GM18861 (cell line): ENCODE measurements at regions not wholly inside any gene's neighbourhood (a gene's known extent, or its start where the extent isn't known, plus 50 kb on each side); places are given as distances from the start of the nearest gene placed in this dataset.

Source experiments
- ATAC-seq: cut with Tn5 transposase; IDR thresholded peaks from one replicate; pipeline ENCODE4 v1.9.1; 2021; ENCODE audit not compliant: unreplicated experiment

DNA sequence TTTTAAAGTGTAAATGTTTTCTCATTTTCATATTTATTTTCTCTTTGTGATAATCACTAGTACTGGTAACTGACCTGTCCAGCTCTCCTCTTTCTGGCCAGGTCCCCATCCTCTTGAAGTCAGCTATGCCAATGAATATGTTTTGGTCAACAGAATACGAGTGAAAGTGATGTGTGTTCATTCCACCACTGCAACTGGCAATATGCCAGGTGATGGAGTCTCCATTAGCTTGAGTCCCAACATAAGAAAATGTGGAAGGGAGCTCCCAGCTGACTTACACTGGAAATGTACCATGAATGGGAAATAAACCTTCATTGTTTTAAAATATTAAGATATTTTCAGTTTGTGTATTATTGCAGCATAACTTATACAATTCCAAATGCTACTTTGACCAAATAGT lies 75.8 kb downstream of the CCDC34 start:
- no peak for ATAC-seq

DNA sequence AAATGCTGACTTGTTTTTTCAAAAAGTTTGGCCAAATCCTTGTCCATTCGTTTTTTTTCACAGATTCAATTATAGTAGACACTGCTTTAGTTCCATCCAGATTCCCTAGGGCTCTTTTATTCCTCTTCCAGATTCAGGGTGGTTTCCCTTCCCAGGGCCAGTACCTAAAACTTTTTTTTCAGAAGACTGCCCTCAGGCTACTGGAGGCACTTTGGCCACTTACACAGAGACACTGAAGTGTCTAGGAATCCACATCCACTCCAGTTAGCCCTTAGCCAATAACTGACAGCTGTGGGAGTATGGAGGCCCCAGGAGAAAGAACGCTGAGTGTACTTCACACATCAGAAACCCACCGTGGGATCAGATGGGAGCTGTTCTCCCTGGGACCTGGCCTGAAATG lies 77.3 kb downstream of the CCDC34 start:
- no peak for ATAC-seq

GRCh38 chr11:27282806-27283205 lies 80.2 kb downstream of the CCDC34 start:
- no peak for ATAC-seq

- no peak for ATAC-seq
Measured at GRCh38 chr11:27281740-27282590, 81.0 kb downstream of the CCDC34 start.

GRCh38 chr11:27281276-27281675 lies 81.7 kb downstream of the CCDC34 start:
- no peak for ATAC-seq

DNA sequence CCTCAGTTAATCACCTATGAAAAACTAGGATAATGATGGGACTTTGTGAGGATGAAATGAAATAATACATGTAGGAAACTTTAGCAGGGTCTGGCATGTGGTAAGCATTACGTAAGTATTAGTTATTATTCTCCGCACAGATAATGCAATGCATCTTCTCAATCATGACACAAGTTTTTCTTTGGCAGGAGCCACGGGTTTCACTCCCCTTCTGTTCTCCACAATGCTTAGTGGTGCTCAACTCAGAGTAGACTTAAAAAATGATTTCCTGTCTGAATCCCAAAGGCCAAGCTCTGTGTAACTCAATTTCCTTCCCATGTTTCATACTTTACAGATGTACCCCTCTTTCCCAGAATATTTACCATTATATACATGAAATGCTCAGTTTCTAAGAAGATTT lies 82.9 kb downstream of the CCDC34 start:
- ATAC-seq: no peak

DNA sequence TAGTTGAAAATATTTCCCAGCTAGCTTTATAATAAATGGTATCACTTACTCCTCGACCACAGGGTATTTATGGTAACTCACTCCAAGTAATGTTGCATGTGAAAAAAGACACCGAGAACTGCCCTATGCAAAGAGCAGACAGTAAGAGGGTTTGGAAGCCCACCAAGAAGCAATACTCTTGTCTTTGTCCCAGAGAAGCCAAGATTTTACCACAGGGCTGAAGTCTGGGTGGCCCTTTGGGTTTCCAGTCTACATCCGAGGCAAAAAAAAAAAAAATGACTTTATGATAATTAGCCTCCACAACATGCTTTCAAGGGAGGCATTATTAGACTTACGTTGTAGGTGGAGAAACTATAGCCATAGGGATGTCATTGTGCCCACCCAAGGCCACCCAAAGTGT lies 83.6 kb downstream of the CCDC34 start:
- ATAC-seq: no peak

DNA sequence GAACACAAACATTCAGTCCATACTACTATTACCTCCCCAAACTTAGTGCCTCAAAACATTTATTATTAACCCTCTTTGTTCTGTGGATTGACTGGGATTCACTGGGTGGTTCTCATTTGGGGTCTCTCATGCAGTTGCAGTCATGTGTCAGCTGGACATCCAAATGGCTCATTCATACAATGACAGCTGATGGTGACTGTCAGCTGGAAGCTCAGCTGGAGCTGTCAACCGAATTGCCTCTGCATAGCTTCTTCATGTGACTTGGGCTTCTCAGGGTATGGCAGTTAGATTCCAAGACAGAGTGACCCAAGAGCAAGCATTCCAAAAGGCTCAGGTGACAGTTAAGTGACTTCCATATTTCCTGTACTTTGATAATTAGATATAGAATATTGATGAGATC lies 85.2 kb downstream of the CCDC34 start:
- no peak for ATAC-seq

GRCh38 chr11:27276141-27276540 lies 86.9 kb downstream of the CCDC34 start:
- no peak for ATAC-seq

DNA sequence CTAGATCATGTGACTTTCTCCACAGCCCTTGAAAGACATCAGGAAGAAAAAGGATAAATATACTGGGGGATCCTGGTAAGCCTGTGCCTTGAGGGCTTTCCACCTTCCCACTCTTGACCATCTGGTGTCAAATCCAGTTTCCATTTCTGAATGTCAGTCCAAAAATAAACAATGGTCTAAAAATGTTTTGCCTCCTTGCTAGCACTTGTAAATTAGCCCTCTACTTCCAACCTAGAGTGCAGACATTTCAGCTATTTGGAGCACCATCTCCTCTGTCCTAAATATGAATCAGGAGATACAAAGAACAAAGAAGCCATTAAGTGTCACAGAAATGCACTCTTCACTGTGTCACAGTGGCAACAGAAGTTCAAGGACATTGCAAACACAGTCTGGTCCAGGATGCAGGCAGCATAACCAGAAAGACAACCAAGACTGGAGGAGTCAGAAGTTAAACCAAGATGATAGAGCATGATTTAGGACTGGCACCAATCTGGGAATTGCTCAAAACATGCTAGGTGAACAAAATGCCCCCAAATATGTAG lies 88.1 kb downstream of the CCDC34 start:
- no peak for ATAC-seq

GRCh38 chr11:27266125-27266524 lies 96.9 kb downstream of the CCDC34 start:
- ATAC-seq: no peak

DNA sequence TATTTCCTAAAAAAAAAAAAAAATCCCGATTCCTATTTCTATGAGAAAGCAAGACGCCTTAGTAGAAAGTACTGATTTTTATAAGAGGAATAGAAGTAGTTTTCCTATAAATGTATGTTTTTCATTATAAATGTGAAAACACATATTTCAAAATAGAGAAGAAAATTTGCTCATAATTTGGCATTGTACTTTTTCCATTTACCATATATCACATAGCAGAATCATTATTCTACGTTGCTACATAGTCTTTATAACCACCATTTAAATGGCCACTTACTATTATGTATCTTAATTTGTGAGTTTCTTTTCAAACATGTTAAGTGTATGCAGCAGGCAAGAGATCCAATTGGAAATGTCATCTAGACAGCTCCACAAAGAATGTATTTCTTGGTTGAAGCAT lies 99.0 kb downstream of the CCDC34 start:
- ATAC-seq: no peak

DNA sequence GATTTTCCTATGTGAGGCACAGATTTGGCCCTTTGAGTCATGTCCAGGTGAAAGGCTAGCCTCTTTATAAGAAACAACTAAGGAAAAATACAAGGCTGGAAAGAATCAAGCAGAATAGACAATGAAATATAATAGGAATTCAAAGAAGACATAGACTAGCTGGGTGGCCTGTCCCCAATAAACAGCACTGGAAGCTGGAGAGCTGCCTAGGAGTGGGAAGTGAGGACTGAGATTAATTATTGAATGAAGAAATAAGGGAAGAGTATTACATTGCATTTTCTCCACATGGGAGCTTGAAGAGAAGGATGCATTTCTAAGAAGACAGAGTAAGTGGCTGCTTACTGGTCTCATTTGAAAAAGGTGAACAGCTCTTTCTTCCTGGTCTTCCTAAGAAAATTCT lies 100.0 kb downstream of the CCDC34 start:
- no peak for ATAC-seq

- no peak for ATAC-seq
Measured at GRCh38 chr11:27255447-27255828, 107.6 kb downstream of the CCDC34 start.

GRCh38 chr11:27254744-27255446 lies 108.1 kb downstream of the CCDC34 start:
- ATAC-seq: no peak

- no peak for ATAC-seq
Measured at GRCh38 chr11:27253224-27253623, 109.8 kb downstream of the CCDC34 start.

DNA sequence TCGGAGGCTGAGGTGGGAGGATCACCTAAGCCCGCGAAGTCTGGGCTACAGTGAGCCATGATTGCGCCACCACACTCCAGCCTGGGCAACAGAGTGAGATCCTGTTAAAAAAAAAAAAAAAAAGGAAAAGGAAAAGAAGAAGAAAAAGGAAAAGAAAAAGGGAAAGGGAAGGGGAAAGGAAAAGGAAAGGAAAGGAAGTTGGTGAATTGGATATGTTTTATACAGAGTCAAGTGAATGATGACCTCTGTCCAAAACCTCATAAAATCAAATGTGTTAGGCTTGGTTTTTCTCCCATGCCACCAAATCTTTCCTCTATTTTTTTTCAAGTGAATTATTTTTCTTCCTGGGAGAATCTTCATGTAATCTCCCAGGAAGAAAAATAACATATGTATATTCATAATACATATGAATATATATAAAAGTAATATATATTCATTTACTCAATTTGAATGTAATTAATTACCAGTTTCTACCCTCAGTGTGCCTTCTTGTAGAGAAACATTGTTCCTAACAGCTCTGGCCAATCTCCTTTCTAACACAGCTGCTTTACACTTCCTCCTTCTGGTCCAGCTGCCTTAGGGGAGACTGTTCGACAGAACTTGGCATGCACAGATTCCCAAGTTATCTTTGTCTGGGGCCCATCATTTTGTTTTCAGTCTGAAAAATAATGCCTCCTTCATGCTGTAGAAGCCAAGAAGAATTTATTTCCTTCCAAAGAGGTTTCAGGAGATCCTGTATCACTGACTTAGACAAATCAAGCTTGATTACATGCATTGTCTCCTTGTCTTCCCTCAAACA lies 111.9 kb downstream of the CCDC34 start:
- ATAC-seq: no peak

DNA sequence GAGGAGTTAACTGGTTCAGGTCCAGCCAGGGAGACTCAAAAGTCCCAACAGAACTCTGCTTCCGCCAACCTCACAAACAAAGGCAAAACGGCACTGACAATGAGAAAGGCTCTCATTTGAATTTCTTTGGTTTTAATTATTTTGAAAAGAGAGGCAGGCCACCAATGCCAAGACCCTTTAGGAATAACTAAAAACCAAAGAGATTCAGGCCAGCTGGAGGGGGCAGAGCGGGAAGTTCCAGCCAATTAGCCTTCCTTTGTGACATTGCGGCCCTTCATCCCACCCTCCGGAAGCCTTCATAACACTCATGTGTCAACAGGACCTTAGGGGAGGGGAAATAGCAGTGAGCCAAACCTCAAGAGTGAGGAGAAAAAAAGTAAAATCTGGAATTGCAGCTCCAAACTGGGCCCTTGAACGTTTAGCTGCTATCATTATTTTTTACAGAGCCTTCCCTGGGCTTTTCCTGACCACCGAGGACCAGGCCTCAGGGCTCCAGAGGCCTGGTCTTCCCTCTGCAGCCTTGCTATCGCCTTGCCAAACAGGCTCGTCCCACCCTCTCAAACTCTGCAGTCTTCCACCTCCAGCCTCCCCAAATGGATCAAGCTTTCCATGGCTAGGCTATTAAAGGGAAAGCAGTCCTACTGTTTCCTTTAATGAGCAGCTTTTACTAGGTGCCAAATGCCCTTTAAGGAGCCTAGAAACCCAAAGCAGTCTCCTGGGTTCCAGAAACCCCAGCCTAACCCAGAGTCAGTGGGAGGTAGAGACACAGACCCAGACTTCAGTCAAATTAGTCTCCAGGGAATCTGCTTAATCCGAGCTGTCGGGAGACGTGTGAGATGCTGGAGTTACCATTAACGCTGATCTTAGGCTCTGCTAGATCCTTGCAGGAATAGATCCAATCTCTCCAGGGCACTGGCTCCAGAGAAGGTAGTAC lies 114.2 kb downstream of the CCDC34 start:
- ATAC-seq: no peak

GRCh38 chr11:27247660-27248059 lies 115.4 kb downstream of the CCDC34 start:
- ATAC-seq: no peak

DNA sequence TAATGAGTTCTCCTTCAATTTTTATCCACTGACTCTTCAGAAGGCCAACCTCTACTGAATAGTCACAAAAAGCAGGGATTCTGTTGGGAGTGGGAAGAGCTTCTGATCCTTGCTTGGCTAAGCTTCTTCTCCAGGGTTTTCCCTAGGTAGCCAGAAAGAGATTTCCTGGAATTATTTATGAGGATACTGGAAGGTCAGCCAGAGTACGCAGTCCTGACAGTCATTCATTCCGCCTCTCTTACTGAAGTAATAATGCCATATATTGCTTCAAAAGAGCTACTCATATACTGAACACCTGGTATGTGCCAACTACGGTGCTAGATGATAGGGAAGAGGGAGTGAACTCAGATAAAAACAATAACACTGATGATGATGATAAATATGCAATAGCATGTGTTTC lies 116.1 kb downstream of the CCDC34 start:
- ATAC-seq: no peak
